ENCODE measurements at regions not wholly inside any gene's neighbourhood (a gene's known extent, or its start where the extent isn't known, plus 50 kb on each side); places are given as distances from the start of the nearest gene placed in this dataset.
"Not testable (repeated sequence)": the region's sequence is repeated elsewhere in the genome, so short reads cannot be mapped to it uniquely, and the experiment has no call there.

DNA sequence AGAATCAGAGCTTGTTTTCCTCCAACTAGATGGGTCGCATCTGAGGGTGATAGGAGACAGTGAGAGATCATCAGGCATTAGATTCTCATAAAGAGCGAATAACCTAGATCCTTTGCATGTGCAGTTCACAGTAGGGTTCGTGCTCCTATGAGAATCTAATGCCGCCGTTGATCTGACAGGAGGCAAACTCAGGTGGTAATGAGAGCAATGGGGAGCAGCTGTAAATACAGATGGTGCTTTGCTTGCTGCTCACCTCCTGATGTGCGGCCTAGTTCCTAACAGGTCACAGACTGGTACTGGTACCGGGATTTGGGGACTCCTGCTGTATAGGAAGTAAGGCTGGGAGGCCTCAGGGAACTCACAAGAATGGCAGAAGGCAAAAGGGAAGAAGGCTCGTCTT lies 276.5 kb downstream of the FAT4 start:
- no peak for DNase-seq (ENCODE audit: low spot score)

DNA sequence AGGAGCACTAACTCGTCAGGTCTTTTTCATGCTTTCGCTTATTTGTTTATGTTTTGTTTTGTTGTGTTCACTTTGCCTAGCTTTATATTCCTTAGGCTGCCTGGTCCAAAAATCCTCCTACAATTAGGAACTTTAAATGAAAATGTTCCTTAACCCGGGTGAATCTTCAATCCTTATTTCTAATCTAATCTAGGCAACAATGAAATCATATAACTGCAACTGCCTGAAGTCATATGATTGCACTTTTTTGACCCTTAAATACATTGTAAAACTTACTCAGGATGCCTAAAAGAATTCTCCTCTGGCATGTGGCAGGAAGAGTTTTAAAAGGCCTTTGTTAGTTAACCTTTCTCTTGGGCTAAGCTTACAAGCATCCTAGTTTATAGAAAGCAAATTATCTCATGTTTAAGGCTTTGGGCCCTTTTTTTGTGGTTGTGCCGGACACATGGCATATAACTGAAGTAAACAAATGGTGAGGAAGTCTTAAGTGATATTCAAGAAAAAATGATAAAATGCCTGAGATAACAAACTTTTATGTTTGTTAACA lies 279.4 kb downstream of the FAT4 start:
- DNase-seq (ENCODE audit: low spot score), result no peak

DNA sequence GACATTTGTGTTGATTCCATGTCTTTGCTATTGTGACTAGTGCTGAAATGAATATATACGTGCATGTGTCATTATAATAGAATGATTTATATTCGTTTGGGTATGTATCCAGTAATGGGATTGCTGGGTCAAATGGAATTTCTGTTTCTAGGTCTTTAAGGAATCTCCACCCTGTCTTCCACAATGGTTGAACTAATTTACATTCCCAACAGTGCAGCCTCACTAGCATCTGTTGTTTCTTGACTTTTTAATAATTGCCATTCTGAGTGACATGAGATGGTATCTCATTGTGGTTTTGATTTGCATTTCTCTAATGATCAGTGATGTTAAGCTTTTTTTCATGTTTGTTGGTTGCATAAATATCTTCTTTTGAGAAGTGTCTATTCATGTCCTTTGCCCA lies 291.2 kb downstream of the FAT4 start:
- not testable (repeated sequence) for DNase-seq (ENCODE audit: low spot score)

DNA sequence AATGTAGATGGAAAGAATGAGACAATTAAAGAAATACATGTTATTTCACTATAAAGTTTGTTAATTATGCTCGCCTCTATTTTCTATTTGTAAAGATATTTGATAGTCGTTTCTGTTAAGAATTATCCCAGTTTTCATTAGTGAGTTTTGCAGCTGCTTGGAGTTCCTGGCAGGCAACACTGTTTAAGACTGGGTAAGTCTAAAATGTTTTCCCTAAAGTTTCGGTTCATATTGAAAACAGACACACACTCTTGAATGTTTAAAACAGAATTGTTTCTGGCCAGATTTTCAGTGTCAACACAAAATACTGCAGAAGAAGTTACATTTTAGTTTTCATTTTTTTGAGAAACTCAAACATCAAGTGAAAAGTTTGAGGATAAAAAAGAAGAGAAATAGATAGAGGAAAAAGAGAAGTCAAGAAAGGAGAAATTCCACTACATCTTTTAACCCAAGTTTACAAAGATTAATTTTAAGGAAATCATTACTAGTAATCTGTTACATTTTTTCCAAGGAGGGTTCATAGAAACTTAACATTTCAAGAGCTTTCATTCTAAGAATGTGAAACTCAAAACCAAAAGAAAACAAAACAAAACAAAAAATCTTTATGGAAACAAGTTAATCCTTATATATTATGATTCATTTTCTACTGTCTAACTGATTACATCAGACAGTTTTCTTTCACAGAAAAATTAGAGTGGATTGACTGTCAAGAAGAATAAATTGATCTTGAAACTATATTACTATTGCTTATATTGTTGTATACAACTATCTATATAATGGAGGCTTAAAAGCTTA lies 305.5 kb downstream of the FAT4 start:
- DNase-seq (ENCODE audit: low spot score), result no peak

DNA sequence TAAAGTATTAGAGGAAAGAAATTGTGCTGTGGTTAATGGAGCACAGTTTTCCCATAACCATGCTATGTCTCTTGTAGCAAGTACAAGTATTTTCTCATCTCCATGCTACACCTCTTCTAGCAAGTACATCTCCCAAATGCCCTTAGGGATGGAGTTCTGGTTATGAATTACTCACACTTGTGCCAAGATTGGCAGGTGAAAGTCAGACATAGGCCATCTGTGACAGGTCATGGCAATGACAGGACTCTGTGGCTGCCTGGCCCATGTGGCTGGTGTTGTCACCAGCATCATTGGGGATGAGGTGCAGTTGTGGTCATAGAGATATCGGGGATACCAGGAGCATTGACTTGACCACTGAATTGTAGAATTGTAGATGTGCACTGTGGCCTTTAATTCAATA lies 310.2 kb downstream of the FAT4 start:
- no peak for DNase-seq (ENCODE audit: low spot score)

DNA sequence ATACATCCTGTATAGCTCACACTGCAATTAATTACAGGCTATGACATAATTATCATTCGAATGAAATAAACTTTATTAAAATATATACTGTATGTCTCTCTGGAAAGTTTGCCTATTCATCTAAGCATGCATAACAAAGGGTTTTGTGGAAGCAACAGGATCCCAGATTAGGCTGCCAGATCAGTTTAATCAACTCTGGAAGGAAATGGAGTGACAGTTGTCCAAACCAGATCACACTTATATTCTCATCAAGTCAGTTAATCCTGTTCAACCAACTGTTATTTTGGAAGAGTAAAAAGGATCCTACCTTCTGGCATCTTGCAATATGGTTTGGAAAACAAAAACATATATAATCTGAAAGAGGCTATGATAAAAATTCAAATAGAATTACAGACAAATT lies 312.2 kb downstream of the FAT4 start:
- no peak for DNase-seq (ENCODE audit: low spot score)

DNA sequence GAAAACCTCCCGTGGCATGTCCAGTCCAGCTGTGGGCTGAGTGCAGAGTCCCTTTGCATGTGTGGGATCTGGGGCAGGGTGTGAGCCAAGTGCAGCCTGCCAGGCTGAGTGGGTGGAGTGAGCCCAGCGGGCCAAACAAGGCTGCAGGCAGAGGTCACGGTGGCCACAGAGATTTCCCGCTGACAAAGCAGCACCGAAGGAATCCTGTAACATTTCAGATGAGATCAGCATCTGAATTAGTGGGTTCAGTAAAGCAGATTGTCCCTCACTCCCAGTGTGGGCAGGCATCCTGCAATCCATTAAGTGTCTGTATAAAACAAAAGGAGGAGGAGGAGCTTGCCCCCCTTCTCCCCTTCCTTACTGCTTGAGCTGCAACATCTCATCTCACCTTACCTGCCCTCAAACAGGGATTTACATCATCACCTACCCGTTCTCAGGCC lies 324.4 kb downstream of the FAT4 start:
- DNase-seq (ENCODE audit: low spot score), result no peak

DNA sequence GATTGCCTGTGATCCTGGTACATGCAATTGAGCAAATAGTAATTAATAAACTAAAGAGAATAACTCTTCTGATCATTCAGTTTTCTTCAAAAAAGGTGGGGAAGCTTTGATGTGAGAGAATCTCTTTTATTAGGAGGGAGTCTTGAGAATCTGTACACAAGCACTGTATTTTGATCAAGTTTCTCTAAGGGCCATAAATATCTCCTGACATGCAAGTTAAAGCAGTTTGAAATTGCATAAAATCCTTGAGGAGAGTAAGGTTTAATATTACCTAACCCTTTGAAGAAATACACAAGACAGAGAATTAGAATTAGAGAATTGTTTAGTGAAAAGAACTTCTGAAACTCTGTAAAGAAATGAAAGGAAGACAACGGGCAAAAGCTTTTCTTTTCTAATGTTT lies 326.9 kb downstream of the FAT4 start:
- no peak for DNase-seq (ENCODE audit: low spot score)

DNA sequence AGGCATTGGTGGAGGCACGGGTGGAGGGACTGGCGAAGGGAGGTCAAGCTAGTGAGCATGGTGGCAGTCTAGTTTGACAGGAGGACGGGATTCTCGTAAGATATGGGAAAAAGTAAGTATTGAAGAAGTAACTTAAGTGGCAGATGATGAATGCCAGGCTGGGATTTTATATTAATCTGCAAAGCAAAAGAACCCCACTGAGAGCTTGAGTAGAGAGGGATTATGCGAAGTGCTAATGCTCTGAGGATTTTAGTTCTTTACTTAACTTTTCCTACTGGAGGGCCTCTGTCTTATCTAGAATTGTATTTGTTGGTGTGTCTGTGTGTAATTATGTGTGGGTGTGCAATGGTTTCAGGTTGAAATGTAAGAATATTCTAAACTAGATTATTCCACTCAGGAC lies 327.9 kb downstream of the FAT4 start:
- DNase-seq (ENCODE audit: low spot score), result no peak

DNA sequence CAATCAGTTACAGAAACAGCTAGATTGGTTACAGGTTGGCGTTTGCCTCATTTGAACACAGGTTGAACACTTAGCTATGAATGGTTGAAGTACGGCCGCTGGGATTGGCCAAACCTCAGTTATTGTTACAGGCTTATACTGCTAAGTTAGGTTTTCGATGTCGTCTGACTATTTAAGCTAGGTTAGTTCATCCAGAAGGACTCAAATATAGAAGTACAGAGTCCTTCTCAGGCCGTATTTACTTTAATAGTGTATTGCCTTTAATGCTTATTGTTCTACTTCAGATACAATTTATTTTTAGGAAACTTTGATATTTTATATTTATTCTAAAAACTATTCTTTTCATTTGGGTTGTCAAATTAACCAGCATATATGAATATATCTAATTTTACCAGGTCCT lies 334.7 kb downstream of the FAT4 start:
- DNase-seq (ENCODE audit: low spot score), result no peak

DNA sequence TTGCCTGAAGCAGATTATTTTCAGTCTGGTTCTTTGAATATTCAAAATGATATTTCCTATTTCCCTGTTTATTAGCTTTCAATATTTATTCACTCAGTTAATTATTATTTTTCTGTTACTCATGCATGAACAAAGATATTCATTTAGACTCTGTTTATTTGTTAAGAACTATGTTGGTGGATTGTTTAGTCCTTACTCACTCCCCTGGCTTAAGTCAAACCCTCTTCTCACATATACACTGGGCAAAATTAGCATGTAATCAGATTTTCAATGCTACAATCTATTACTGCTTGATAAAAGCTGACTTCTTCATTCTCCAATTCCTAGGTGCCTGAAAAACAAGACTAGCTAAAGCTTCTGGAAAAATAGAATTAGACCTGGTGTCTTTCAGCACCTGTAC lies 335.8 kb downstream of the FAT4 start:
- no peak for DNase-seq (ENCODE audit: low spot score)

DNA sequence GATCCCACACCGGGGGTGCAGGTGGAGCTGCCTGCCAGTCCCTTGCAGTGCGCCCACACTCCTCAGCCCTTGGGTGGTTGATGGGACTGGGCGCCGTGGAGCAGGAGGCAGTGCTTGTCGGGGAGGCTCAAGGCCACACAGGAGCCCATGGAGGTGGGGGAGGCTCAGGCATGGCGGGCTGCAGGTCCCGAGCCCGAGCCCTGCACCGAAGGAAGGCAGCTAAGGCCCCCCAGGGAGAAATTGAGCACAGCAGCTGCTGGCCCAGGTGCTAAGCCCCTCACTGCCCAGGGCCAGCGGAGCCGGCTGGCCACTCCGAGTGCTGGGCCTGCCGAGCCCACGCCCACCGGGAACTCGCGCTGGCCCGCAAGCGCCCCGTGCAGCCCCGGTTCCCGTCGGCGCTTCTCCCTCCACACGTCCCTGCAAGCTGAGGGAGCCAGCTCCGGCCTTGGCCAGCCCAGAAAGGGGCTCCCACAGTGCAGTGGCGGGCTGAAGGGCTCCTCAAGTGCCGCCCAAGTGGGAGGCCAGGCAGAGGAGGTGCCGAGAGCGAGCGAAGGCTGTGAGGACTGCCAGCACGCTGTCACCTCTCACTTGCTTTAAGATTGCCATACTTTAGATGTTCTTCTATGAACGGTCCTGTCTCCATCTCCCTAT lies 337.1 kb downstream of the FAT4 start:
- not testable (repeated sequence) for DNase-seq (ENCODE audit: low spot score)

DNA sequence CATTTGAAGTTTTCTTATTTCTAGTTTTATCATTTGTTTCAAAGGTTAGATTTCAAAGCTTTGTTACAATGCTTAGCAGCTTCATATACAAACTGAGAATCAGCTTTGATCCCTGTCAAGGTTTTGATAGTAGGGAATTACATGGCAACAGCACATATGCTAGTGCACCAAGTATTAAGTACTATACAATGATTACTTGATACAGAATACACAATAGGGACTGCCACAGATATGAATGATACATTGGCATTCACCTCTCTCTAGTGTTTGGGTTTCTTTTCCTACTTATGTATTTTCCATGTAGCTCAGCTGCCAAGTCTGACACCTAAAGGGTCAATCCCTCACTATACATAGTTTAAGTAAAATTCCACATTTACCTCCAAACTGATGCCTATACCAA lies 344.0 kb downstream of the FAT4 start:
- no peak for DNase-seq (ENCODE audit: low spot score)

DNA sequence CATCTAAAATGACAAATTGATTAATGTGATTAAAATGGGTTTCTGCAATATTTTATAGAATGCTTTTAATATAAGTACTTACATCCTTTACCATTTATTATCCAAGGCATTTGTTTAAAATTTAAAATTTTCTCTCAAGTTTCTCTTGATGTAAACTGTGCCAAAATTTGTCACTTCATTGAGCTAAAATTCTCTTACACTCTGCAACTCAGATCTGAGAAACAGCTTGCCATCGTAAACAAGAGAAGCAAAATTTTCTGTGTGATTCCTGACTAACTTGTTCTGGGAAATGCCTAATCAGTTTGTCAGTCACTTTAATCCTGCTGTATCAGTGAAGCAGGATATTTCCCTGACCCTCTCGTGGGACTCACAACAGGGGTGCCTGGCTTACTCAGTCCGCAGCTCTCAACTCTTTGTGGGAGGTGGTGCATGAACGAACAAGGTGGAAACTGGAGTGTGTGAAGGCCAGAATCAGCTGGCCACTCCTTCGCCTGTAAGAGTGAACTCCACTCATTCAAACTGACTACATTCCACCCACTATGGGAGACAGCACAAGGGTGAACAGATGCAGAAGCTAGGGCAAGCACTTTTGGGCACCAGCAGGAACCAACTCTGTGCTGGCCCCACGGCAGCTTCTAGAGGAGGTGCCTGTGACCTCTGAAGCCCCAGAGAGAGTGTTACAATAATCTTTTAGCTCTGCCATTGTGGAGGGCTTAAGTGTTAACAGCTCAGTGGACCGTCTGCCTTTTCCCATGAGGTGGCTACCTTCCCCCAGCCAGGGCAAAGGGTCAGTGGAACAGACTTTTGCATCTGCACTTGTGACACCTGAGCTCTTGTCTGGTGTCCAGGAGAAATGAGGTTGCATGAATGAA lies 349.4 kb downstream of the FAT4 start:
- no peak for DNase-seq (ENCODE audit: low spot score)

DNA sequence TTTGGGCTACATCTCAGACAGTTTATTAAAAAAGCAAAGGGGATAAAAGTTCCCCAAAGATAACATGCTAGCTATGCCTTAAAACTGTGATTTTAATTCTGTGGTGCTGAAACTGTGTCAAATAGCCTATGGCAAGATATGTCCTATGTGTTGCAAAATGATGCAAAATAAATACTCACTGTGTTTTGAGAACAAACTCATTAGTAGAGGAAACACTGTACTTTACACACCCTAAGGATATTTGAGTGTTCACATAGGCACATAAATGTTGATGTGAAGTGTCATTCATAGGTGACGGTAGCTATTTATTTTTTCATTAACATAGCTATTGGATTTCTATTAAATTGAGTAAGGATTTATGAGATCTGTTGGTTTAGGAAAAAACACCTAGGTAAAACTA lies 351.9 kb downstream of the FAT4 start:
- no peak for DNase-seq (ENCODE audit: low spot score)

DNA sequence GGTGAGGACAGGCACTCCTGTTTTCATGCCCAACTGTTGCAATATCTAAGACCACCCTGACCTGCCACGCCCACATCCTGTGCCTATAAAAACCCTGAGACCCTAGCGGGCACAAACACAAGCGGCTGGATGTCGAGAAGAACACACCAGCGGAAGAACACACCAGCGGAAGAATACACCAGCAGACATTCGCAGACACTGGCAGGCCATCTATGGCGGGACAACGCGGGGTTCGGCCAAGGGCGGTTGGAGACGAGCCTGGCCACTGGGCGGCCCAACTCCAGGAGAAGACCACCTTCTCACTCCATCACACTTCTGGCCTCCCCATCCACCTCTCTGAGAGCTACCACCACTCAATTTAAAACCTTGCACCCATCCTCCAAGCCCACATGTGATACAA lies 361.4 kb downstream of the FAT4 start:
- DNase-seq (ENCODE audit: low spot score), result no peak

DNA sequence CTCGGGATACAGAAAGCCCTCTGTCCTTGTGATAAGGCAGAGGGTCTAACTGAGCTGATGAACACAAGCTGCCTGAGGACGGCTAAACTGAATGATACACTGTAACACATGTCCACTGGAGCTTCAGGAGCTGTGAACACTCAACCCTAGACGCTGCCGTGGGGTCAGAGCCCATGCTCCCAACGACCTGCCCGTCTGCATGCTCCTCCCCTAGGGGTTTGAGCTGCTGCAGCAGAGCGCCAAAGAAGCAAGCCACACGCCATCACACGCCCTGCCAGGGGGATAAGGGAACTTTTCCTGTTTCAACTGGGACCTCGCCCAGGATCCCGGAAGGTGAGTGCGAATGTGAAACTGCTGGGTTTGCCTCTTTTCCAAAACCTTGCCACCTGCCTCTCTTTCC lies 361.8 kb downstream of the FAT4 start:
- no peak for DNase-seq (ENCODE audit: low spot score)

DNA sequence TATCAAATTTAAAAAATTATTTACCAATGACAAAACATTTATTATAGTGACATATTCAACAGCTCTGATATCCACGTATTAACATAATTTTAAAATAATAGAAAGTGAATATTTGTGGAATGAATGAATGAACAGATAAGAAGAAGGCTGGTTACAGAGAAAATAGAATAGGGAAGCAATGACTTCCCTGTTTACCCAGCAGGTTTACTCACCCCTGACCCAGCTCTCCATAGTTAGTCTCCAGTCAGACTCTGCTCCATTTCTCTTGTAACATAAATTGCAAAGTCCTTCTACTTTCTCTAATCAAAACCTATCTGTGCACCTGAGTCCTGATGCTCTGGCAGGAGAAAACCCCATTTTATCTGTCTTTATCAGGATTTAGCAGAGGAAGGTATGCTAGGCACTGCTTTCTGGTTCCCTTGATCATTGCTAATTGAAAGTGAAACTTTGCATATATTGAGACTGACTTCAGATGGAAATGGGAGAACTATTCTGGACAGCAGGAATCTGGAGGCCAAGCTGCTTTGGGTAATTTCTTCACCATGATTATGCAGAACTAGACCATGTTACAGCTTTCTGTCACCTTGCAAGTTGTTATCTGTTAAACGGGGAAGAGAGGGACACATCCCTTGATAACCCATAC lies 363.0 kb downstream of the FAT4 start:
- no peak for DNase-seq (ENCODE audit: low spot score)

DNA sequence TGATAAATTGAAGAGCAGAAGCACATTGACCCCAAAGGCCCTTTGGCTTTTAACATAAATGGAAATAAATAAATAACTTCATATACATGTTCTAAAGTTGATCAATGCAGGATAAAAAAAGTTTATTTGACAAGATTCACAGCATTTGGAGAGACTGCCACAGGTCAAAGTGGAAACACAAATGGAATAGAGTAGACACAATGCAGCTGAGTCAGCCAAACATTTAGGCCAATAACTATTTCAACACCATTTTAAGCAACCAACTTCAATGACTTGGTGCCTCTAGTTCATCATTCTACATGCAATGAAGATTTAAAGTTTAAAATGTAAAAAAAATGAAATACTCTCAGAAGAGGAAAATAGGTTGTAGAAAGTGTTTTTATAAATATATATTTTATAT lies 365.2 kb downstream of the FAT4 start:
- no peak for DNase-seq (ENCODE audit: low spot score)

DNA sequence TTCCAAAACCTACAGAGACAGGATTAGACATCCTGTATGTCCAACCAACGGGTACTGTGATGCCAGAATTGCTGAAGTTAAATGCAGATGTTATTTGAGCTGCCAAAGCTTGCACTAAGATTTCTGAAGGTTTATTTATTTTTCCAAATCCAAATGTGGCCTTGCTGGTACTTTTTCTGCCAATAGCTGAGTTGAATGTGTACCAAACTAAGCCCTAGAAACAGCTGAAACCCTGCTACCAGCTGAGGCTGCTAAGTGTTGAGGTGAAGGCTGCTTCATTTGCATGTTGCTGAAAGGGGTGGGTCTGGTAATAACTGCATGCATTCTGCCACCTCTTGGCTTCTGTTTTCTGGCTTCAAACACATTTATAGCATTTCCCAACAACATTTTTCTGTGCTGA lies 366.5 kb downstream of the FAT4 start:
- no peak for DNase-seq (ENCODE audit: low spot score)

DNA sequence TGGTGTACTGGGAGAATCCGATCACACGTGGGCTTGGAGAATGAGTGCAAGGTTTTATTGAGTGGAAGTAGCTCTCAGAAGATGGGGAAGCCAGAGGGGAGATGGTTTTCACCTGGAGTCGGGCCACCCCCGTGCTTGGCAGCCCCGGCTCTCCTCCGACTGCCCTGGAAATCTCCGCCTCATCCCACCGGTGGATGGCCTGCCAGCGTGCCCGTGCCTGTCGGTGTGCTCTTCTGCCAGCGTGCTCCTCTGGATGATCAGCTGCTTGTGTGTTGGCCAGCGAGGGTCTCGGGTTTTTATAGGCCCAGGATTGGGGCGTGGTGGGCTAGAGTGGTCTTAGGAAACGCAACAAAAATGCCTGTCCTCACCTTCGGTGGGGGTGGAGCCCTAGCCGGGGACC lies 368.0 kb downstream of the FAT4 start:
- DNase-seq (ENCODE audit: low spot score), result no peak

DNA sequence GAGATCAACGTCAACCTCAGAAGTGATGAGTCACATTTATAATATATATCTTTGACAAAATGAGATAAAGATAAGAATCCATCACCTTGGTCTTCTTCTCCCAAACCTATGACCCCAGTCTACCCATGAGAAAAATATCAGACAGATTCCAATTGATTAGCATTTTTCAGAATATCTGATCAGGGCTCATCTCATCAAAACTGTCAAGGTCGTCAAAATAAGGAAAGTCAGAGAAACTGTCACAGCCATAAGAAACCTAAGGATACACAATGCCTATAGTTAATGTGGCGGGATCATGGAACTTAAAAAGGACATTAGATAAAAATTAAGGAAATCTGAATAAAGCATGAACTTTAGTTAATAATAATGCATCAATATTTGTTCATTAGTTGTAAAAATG lies 374.1 kb downstream of the FAT4 start:
- no peak for DNase-seq (ENCODE audit: low spot score)

All from mucosa of gallbladder (tissue), 1 donor.